Thyroid gland (tissue), 4 donors: ENCODE measurements at regions not wholly inside any gene's neighbourhood (a gene's known extent, or its start where the extent isn't known, plus 50 kb on each side); places are given as distances from the start of the nearest gene placed in this dataset.

Source experiments
- CTCF ChIP-seq, 6 experiments: fragments of 200-600 bp in 3 of 6; fragments of 450-650 bp in 3 of 6; sonication (generic) in 3 of 6; IDR thresholded peaks; one replicate each; pipeline ENCODE4 v1.5.1; 2016 to 2019; ENCODE audit warnings: antibody characterized with exemption in 6 of 6, mild to moderate bottlenecking in 2 of 6, inconsistent platforms in 1 of 6, moderate library complexity in 1 of 6
- POLR2A ChIP-seq, 2 donors: fragments of 450-650 bp; IDR thresholded peaks; one replicate each; pipeline ENCODE4 v1.6.1; 2017; ENCODE audit warnings: antibody characterized with exemption in 2 of 2, mild to moderate bottlenecking in 2 of 2, moderate library complexity in 1 of 2

- TF ChIP-seq CTCF (IDR thresholded peaks at IDR 0.05), result no peak
- TF ChIP-seq POLR2A (IDR thresholded peaks at IDR 0.05), result no peak
Measured at GRCh38 chr5:38695021-38695958, 138.8 kb upstream of the LIFR start.
